ENCODE measurements at regions not wholly inside any gene's neighbourhood (a gene's known extent, or its start where the extent isn't known, plus 50 kb on each side); places are given as distances from the start of the nearest gene placed in this dataset.

- TF ChIP-seq POLR2AphosphoS5 (IDR thresholded peaks at IDR 0.05; ENCODE audit: low read depth, low read length) (no peak), SIN3A (IDR thresholded peaks at IDR 0.05; ENCODE audit: borderline replicate concordance, insufficient read depth, low read length) (peak; percentile 87; the same call in 1 of the 2 replicates), TAF1 (IDR thresholded peaks at IDR 0.05; ENCODE audit: borderline replicate concordance, insufficient read depth, low read length) (no peak), FOXP2 (optimal IDR thresholded peaks at IDR 0.05; ENCODE audit: borderline replicate concordance, extremely low read depth, extremely low read length, insufficient read depth) (no peak)
- TF ChIP-seq, protein P1, sequence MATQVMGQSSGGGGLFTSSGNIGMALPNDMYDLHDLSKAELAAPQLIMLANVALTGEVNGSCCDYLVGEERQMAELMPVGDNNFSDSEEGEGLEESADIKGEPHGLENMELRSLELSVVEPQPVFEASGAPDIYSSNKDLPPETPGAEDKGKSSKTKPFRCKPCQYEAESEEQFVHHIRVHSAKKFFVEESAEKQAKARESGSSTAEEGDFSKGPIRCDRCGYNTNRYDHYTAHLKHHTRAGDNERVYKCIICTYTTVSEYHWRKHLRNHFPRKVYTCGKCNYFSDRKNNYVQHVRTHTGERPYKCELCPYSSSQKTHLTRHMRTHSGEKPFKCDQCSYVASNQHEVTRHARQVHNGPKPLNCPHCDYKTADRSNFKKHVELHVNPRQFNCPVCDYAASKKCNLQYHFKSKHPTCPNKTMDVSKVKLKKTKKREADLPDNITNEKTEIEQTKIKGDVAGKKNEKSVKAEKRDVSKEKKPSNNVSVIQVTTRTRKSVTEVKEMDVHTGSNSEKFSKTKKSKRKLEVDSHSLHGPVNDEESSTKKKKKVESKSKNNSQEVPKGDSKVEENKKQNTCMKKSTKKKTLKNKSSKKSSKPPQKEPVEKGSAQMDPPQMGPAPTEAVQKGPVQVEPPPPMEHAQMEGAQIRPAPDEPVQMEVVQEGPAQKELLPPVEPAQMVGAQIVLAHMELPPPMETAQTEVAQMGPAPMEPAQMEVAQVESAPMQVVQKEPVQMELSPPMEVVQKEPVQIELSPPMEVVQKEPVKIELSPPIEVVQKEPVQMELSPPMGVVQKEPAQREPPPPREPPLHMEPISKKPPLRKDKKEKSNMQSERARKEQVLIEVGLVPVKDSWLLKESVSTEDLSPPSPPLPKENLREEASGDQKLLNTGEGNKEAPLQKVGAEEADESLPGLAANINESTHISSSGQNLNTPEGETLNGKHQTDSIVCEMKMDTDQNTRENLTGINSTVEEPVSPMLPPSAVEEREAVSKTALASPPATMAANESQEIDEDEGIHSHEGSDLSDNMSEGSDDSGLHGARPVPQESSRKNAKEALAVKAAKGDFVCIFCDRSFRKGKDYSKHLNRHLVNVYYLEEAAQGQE (IDR thresholded peaks at IDR 0.05; ENCODE audit: insufficient read depth in 1 of 2, low read depth in 2 of 2, low read length in 2 of 2): no peak
Measured at GRCh38 chr17:5832886-5833285, 237.3 kb upstream of the WSCD1 start.
